Endothelial cell (in vitro differentiated cells): ENCODE measurements at regions not wholly inside any gene's neighbourhood (a gene's known extent, or its start where the extent isn't known, plus 50 kb on each side); places are given as distances from the start of the nearest gene placed in this dataset.

ENCODE experiments used
- DNase-seq: peaks from one replicate; pipeline ENCODE4 v3.0.0; 2021; ENCODE audit warnings: low spot score
- H3K27ac Mint-ChIP-seq: one replicate; pipeline ENCODE4 v1.8.0; 2021; ENCODE audit warnings: mixed read lengths, inconsistent platforms; ENCODE audit not compliant: unreplicated experiment
- H3K27me3 Mint-ChIP-seq: one replicate; pipeline ENCODE4 v1.8.0; 2021; ENCODE audit warnings: mild to moderate bottlenecking, moderate library complexity, mixed read lengths, inconsistent platforms; ENCODE audit not compliant: unreplicated experiment
- H3K36me3 Mint-ChIP-seq: one replicate; pipeline ENCODE4 v1.8.0; 2021; ENCODE audit warnings: mild to moderate bottlenecking, low read depth, mixed read lengths, inconsistent platforms; ENCODE audit not compliant: unreplicated experiment
- H3K4me1 Mint-ChIP-seq: one replicate; pipeline ENCODE4 v1.8.0; 2021; ENCODE audit warnings: mild to moderate bottlenecking, mixed read lengths, inconsistent platforms; ENCODE audit not compliant: unreplicated experiment
- H3K4me3 Mint-ChIP-seq: one replicate; pipeline ENCODE4 v1.8.0; 2021; ENCODE audit warnings: mild to moderate bottlenecking, mixed read lengths, inconsistent platforms; ENCODE audit not compliant: unreplicated experiment
- H3K9me3 Mint-ChIP-seq: one replicate; pipeline ENCODE4 v1.8.0; 2021; ENCODE audit warnings: mixed read lengths, inconsistent platforms; ENCODE audit not compliant: unreplicated experiment
- TF ChIP-seq, protein P1 (sequence below): fragments of 200-600 bp; sonication (generic); IDR thresholded peaks from one replicate; pipeline ENCODE4 v1.5.0; 2021; ENCODE audit warnings: antibody characterized with exemption; ENCODE audit not compliant: unreplicated experiment

DNA sequence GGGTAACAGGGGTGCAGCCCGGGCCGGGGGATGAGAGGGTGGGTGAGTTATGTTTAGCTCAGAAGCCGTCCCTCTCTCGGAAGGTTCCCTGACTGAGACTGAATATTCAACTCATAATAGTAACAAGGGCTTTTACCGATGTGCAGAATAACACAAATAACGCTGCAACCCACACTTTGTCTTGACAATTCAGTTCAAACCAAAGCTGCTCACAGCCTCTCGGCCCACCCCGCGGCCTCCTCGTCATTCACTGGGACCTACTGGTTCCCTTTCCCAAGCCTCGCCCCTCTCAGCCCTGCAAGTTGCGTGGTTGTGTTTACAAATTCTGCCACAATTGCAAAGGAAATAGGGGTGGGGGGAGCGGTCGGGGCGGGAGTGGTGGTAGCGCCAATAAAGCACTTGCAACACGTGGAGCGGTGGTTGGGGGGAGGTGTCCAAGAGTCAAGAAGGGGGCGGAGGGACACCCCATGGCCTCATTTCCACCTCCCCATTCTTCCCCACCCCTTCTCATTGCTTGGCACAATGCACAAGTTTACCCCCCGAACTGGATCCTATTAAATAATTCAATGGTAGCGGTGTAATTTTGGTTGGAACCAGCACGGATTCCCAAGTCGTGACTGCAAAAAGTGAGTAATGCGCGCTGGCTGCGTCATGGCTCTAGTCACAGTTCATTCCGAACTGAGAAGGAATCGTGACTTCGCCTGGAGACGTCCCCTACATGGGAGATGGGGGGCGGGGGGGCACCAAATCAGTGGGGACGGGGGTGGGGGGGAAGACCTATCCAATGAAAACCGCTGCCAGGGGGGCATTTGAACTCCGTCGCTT, 102.0 kb upstream of the HSD17B12 start:
- H3K4me1 Mint-ChIP-seq: peaks cover 24% of the 10 kb centered on the region
- peak overlapping the region; percentile 84 for H3K4me3 Mint-ChIP-seq
- H3K27me3 Mint-ChIP-seq: peaks cover 44% of the 10 kb centered on the region
- H3K9me3 Mint-ChIP-seq: no peaks in the 10 kb centered on the region
- peaks cover 6% of the 10 kb centered on the region for H3K36me3 Mint-ChIP-seq
- no peak overlapping the region for H3K27ac Mint-ChIP-seq
- TF ChIP-seq, protein P1, sequence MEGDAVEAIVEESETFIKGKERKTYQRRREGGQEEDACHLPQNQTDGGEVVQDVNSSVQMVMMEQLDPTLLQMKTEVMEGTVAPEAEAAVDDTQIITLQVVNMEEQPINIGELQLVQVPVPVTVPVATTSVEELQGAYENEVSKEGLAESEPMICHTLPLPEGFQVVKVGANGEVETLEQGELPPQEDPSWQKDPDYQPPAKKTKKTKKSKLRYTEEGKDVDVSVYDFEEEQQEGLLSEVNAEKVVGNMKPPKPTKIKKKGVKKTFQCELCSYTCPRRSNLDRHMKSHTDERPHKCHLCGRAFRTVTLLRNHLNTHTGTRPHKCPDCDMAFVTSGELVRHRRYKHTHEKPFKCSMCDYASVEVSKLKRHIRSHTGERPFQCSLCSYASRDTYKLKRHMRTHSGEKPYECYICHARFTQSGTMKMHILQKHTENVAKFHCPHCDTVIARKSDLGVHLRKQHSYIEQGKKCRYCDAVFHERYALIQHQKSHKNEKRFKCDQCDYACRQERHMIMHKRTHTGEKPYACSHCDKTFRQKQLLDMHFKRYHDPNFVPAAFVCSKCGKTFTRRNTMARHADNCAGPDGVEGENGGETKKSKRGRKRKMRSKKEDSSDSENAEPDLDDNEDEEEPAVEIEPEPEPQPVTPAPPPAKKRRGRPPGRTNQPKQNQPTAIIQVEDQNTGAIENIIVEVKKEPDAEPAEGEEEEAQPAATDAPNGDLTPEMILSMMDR: no peak
- no peak for DNase-seq

DNA sequence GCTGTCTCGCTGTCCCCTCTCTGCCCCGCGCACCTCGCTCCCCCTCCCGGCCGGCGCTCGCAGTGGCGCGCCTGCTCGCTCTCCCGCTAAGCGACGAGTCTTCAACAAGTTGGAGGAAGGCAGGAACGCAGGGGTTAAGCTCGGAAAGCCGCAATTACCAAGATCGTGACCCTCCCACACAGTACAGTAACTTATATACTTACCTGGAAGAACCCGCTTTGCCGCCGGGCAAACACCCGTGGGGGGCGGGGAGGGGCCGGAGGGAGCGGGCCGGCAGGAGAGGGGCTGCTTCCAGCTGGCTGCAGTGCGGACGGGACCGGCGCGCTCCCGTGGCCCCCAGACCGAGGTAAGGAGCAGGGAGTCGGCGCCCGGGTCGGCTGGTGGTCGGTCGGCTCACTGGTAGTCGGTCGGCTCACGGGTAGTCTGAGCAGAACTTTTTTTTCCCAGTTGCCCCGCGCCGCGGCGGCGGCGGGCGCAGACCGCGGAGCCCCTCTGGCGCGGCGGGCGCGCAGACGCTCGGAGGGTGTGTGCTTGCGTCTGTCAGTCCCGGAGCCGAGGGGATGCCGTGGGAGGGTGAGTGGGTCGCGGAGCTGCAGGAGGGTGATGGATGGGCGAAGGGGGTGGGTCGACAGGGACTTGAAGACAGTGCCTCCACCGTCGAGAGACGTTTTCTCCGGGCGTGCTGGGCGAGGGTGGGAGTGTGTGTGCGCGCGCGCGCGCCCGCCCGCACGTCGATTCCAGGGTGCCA, 101.2 kb upstream of the HSD17B12 start:
- Mint-ChIP-seq H3K9me3 (no peaks in the 10 kb centered on the region), H3K27ac (no peak overlapping the region), H3K4me1 (peaks cover 24% of the 10 kb centered on the region), H3K27me3 (peaks cover 47% of the 10 kb centered on the region), H3K4me3 (peak overlapping the region; percentile 84), H3K36me3 (peaks cover 6% of the 10 kb centered on the region)
- TF ChIP-seq, protein P1: peak; percentile 33
- DNase-seq: peak; percentile 72

- peaks cover 47% of the 10 kb centered on the region for H3K27me3 Mint-ChIP-seq
- peaks cover 6% of the 10 kb centered on the region for H3K36me3 Mint-ChIP-seq
- H3K4me1 Mint-ChIP-seq: peaks cover 23% of the 10 kb centered on the region
- H3K27ac Mint-ChIP-seq: no peak overlapping the region
- DNase-seq: no peak
- H3K4me3 Mint-ChIP-seq: peak overlapping the region; percentile 84
- no peaks in the 10 kb centered on the region for H3K9me3 Mint-ChIP-seq
- TF ChIP-seq, protein P1: no peak
These were observed 100.6 kb upstream of the HSD17B12 start for GRCh38 chr11:43579919-43580276.

DNA sequence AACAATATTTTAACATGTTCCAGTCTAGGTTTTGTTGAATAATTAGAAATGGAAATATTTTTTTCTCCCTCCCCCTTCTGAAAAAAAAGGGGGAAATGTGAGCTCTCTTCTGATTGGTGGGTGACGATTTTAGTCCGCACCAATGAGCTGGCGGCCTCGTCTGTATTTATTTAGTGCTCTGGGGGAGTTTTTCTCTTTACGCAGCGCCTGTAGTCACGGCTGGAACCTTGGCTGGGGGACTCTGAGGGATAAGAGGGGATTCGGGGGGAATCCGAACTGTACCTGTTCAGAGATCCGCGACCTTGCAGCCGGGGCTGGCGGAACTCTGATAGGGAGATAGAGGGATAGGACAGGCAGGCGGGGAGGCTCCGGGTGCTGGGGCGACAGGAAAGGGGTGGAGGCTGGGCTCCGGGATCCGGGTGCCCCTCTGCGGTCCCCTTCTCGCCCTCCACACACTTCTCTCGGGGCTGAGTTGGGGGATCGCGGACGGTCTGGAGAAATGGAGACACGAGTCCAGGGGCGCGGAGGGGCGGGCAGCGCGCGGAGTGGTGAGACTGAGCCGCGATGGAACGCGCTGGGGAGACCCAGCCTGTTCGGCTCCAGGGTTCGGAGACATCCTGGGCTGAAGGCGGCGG, 99.7 kb upstream of the HSD17B12 start:
- no peak for DNase-seq
- Mint-ChIP-seq H3K27me3 (peaks cover 40% of the 10 kb centered on the region), H3K27ac (no peak overlapping the region), H3K4me3 (peak overlapping the region; percentile 93), H3K9me3 (no peaks in the 10 kb centered on the region), H3K4me1 (peaks cover 20% of the 10 kb centered on the region), H3K36me3 (peaks cover 6% of the 10 kb centered on the region)
- TF ChIP-seq, protein P1: no peak
